ENCODE measurements at regions not wholly inside any gene's neighbourhood (a gene's known extent, or its start where the extent isn't known, plus 50 kb on each side); places are given as distances from the start of the nearest gene placed in this dataset.
"Not testable (repeated sequence)": the region's sequence is repeated elsewhere in the genome, so short reads cannot be mapped to it uniquely, and the experiment has no call there.

- POLR2A ChIA-PET (ENCODE audit: partially characterized antibody) = no interaction called here
- Histone ChIP-seq H3K36me3 (ENCODE audit: insufficient read depth, low read length) (no peaks in the 10 kb centered on the region), H3K4me3 (ENCODE audit: low read length in 2 of 2) (no peak overlapping the region), H3K9me3 (ENCODE audit: control insufficient read depth in 1 of 2, low read length in 2 of 2) (no peaks in the 10 kb centered on the region), H3K27ac (ENCODE audit: low read depth, low read length) (no peak overlapping the region), H3K27me3 (ENCODE audit: insufficient read depth, low read length) (no peaks in the 10 kb centered on the region), H3K4me1 (ENCODE audit: insufficient read depth, low read length) (no peaks in the 10 kb centered on the region)
- H3K4me1 Mint-ChIP-seq = no peaks in the 10 kb centered on the region
- no peak for DNase-seq
- CTCF ChIA-PET (ENCODE audit: partially characterized antibody) = no interaction called here
- intact Hi-C loops (cut with micrococcal nuclease) = no loop called here
- H3K27ac Mint-ChIP-seq = no peak overlapping the region
- peaks cover 1 to 4% of the 10 kb centered on the region in 2 donors for H3K27me3 Mint-ChIP-seq
- no peaks in the 10 kb centered on the region for H3K36me3 Mint-ChIP-seq
- H3K9me3 Mint-ChIP-seq = no peaks in the 10 kb centered on the region
- no peak overlapping the region for H3K4me3 Mint-ChIP-seq
These were observed 133.9 kb upstream of the RAPGEF2 start for GRCh38 chr4:158968961-158969360.

- Histone ChIP-seq H3K36me3 (ENCODE audit: insufficient read depth, low read length) (no peaks in the 10 kb centered on the region), H3K4me3 (ENCODE audit: low read length in 2 of 2) (no peak overlapping the region), H3K4me1 (ENCODE audit: insufficient read depth, low read length) (no peaks in the 10 kb centered on the region), H3K27me3 (ENCODE audit: insufficient read depth, low read length) (no peaks in the 10 kb centered on the region), H3K27ac (ENCODE audit: low read depth, low read length) (no peak overlapping the region), H3K9me3 (ENCODE audit: control insufficient read depth in 1 of 2, low read length in 2 of 2) (no peaks in the 10 kb centered on the region)
- no peaks in the 10 kb centered on the region for H3K9me3 Mint-ChIP-seq
- ChIA-PET CTCF (ENCODE audit: partially characterized antibody) (no interaction called here), POLR2A (ENCODE audit: partially characterized antibody) (no interaction called here)
- intact Hi-C loops (cut with micrococcal nuclease) = no loop called here
- H3K4me3 Mint-ChIP-seq = no peak overlapping the region
- H3K36me3 Mint-ChIP-seq = no peaks in the 10 kb centered on the region
- H3K4me1 Mint-ChIP-seq = no peaks in the 10 kb centered on the region
- peaks cover 1 to 4% of the 10 kb centered on the region in 2 donors for H3K27me3 Mint-ChIP-seq
- no peak overlapping the region for H3K27ac Mint-ChIP-seq
- no peak for DNase-seq
These were observed 132.1 kb upstream of the RAPGEF2 start for GRCh38 chr4:158970812-158971211.

- H3K9me3 Mint-ChIP-seq; H3K4me1 Mint-ChIP-seq; H3K27ac ChIP-seq (ENCODE audit: low read depth, low read length); H3K36me3 ChIP-seq (ENCODE audit: insufficient read depth, low read length); H3K4me1 ChIP-seq (ENCODE audit: insufficient read depth, low read length); H3K27me3 ChIP-seq (ENCODE audit: insufficient read depth, low read length); intact Hi-C loops (cut with micrococcal nuclease); H3K9me3 ChIP-seq (ENCODE audit: control insufficient read depth in 1 of 2, low read length in 2 of 2); CTCF ChIA-PET (ENCODE audit: partially characterized antibody); H3K36me3 Mint-ChIP-seq; H3K27ac Mint-ChIP-seq; POLR2A ChIA-PET (ENCODE audit: partially characterized antibody); H3K4me3 Mint-ChIP-seq; H3K4me3 ChIP-seq (ENCODE audit: low read length in 2 of 2); DNase-seq: not testable (repeated sequence)
- peaks cover 6 to 16% of the 10 kb centered on the region in 2 donors for H3K27me3 Mint-ChIP-seq
These were observed 128.4 kb upstream of the RAPGEF2 start for GRCh38 chr4:158974438-158974837.

- Mint-ChIP-seq H3K9me3 (peaks cover 0 to 16% (median 4%) of the 10 kb centered on the region in 8 donors), H3K27me3 (peaks cover 17 to 30% of the 10 kb centered on the region in 2 donors)
- H3K27me3 ChIP-seq (ENCODE audit: insufficient read depth, low read length); H3K27ac Mint-ChIP-seq; CTCF ChIA-PET (ENCODE audit: partially characterized antibody); H3K4me1 Mint-ChIP-seq; DNase-seq; H3K4me3 ChIP-seq (ENCODE audit: low read length in 2 of 2); H3K36me3 Mint-ChIP-seq; intact Hi-C loops (cut with micrococcal nuclease); H3K27ac ChIP-seq (ENCODE audit: low read depth, low read length); POLR2A ChIA-PET (ENCODE audit: partially characterized antibody); H3K4me3 Mint-ChIP-seq; H3K36me3 ChIP-seq (ENCODE audit: insufficient read depth, low read length); H3K9me3 ChIP-seq (ENCODE audit: control insufficient read depth in 1 of 2, low read length in 2 of 2); H3K4me1 ChIP-seq (ENCODE audit: insufficient read depth, low read length): not testable (repeated sequence)
These were observed 122.2 kb upstream of the RAPGEF2 start for GRCh38 chr4:158980711-158981110.

GRCh38 chr4:158991534-158992155, 111.2 kb upstream of the RAPGEF2 start:
- no peaks in the 10 kb centered on the region for H3K4me1 ChIP-seq (ENCODE audit: insufficient read depth, low read length)
- H3K27ac ChIP-seq (ENCODE audit: low read depth, low read length) = no peak overlapping the region
- Mint-ChIP-seq H3K27ac (no peak overlapping the region), H3K9me3 (peaks cover 0 to 7% (median 4%) of the 10 kb centered on the region in 8 donors), H3K36me3 (no peaks in the 10 kb centered on the region), H3K27me3 (peaks cover 0 to 1% of the 10 kb centered on the region in 2 donors), H3K4me1 (no peaks in the 10 kb centered on the region), H3K4me3 (no peak overlapping the region)
- no peak for DNase-seq
- H3K9me3 ChIP-seq (ENCODE audit: control insufficient read depth in 1 of 2, low read length in 2 of 2) = no peaks in the 10 kb centered on the region
- ChIA-PET CTCF (ENCODE audit: partially characterized antibody) (no interaction called here), POLR2A (ENCODE audit: partially characterized antibody) (no interaction called here)
- no peaks in the 10 kb centered on the region for H3K27me3 ChIP-seq (ENCODE audit: insufficient read depth, low read length)
- no peak overlapping the region for H3K4me3 ChIP-seq (ENCODE audit: low read length in 2 of 2)
- intact Hi-C loops (cut with micrococcal nuclease) = no loop called here
- no peaks in the 10 kb centered on the region for H3K36me3 ChIP-seq (ENCODE audit: insufficient read depth, low read length)

- H3K4me1 Mint-ChIP-seq = no peaks in the 10 kb centered on the region
- no peaks in the 10 kb centered on the region for H3K9me3 ChIP-seq (ENCODE audit: control insufficient read depth in 1 of 2, low read length in 2 of 2)
- H3K27ac Mint-ChIP-seq = no peak overlapping the region
- H3K27me3 Mint-ChIP-seq = peaks cover 0 to 1% of the 10 kb centered on the region in 2 donors
- intact Hi-C loops (cut with micrococcal nuclease) = no loop called here
- H3K27ac ChIP-seq (ENCODE audit: low read depth, low read length) = no peak overlapping the region
- no peaks in the 10 kb centered on the region for H3K36me3 Mint-ChIP-seq
- H3K4me3 ChIP-seq (ENCODE audit: low read length in 2 of 2) = no peak overlapping the region
- H3K4me1 ChIP-seq (ENCODE audit: insufficient read depth, low read length) = no peaks in the 10 kb centered on the region
- H3K4me3 Mint-ChIP-seq = no peak overlapping the region
- peaks cover 0 to 6% (median 1%) of the 10 kb centered on the region in 8 donors for H3K9me3 Mint-ChIP-seq
- CTCF ChIA-PET (ENCODE audit: partially characterized antibody) = no interaction called here
- no peak for DNase-seq
- H3K27me3 ChIP-seq (ENCODE audit: insufficient read depth, low read length) = no peaks in the 10 kb centered on the region
- POLR2A ChIA-PET (ENCODE audit: partially characterized antibody) = no interaction called here
- no peaks in the 10 kb centered on the region for H3K36me3 ChIP-seq (ENCODE audit: insufficient read depth, low read length)
These were observed 109.0 kb upstream of the RAPGEF2 start for GRCh38 chr4:158993891-158994290.

GRCh38 chr4:158995040-158995439, 107.8 kb upstream of the RAPGEF2 start:
- Mint-ChIP-seq H3K4me3 (no peak overlapping the region), H3K4me1 (no peaks in the 10 kb centered on the region), H3K27ac (no peak overlapping the region), H3K9me3 (peaks cover 0 to 6% (median 0%) of the 10 kb centered on the region in 8 donors), H3K36me3 (no peaks in the 10 kb centered on the region), H3K27me3 (peaks cover 0 to 1% of the 10 kb centered on the region in 2 donors)
- intact Hi-C loops (cut with micrococcal nuclease) = no loop called here
- Histone ChIP-seq H3K9me3 (ENCODE audit: control insufficient read depth in 1 of 2, low read length in 2 of 2) (no peaks in the 10 kb centered on the region), H3K4me3 (ENCODE audit: low read length in 2 of 2) (no peak overlapping the region), H3K27ac (ENCODE audit: low read depth, low read length) (no peak overlapping the region), H3K36me3 (ENCODE audit: insufficient read depth, low read length) (no peaks in the 10 kb centered on the region), H3K27me3 (ENCODE audit: insufficient read depth, low read length) (no peaks in the 10 kb centered on the region), H3K4me1 (ENCODE audit: insufficient read depth, low read length) (no peaks in the 10 kb centered on the region)
- DNase-seq = no peak
- POLR2A ChIA-PET (ENCODE audit: partially characterized antibody) = no interaction called here
- CTCF ChIA-PET (ENCODE audit: partially characterized antibody) = interaction anchor here (1.4 kb wide), 1 partner anchor 9 kb away, joined by 5 read pairs; no protein-coding TSS in a partner anchor

- intact Hi-C loops (cut with micrococcal nuclease) = no loop called here
- Histone ChIP-seq H3K27me3 (ENCODE audit: insufficient read depth, low read length) (no peaks in the 10 kb centered on the region), H3K27ac (ENCODE audit: low read depth, low read length) (no peak overlapping the region), H3K36me3 (ENCODE audit: insufficient read depth, low read length) (no peaks in the 10 kb centered on the region), H3K4me3 (ENCODE audit: low read length in 2 of 2) (no peak overlapping the region), H3K9me3 (ENCODE audit: control insufficient read depth in 1 of 2, low read length in 2 of 2) (no peaks in the 10 kb centered on the region), H3K4me1 (ENCODE audit: insufficient read depth, low read length) (no peaks in the 10 kb centered on the region)
- H3K27me3 Mint-ChIP-seq = no peaks in the 10 kb centered on the region
- H3K4me3 Mint-ChIP-seq = no peak overlapping the region
- no peaks in the 10 kb centered on the region for H3K4me1 Mint-ChIP-seq
- ChIA-PET POLR2A (ENCODE audit: partially characterized antibody) (no interaction called here), CTCF (ENCODE audit: partially characterized antibody) (interaction anchor here (1.4 kb wide), 1 partner anchor 8 kb away, joined by 5 read pairs; no protein-coding TSS in a partner anchor)
- no peaks in the 10 kb centered on the region for H3K36me3 Mint-ChIP-seq
- peaks cover 0 to under 1% (median 0%) of the 10 kb centered on the region in 8 donors for H3K9me3 Mint-ChIP-seq
- no peak overlapping the region for H3K27ac Mint-ChIP-seq
- no peak for DNase-seq
These were observed 106.9 kb upstream of the RAPGEF2 start for GRCh38 chr4:158995965-158996364.
